Fibroblast of upper back skin (primary cell): ENCODE measurements at regions not wholly inside any gene's neighbourhood (a gene's known extent, or its start where the extent isn't known, plus 50 kb on each side); places are given as distances from the start of the nearest gene placed in this dataset.
"Not testable (repeated sequence)": the region's sequence is repeated elsewhere in the genome, so short reads cannot be mapped to it uniquely, and the experiment has no call there.

Experiments used
- DNase-seq: peaks from one replicate; pipeline ENCODE4 v3.0.0-alpha.2; 2013

GRCh38 chr1:199058281-199058680 lies 419.4 kb downstream of the PTPRC start:
- DNase-seq, result no peak

DNA sequence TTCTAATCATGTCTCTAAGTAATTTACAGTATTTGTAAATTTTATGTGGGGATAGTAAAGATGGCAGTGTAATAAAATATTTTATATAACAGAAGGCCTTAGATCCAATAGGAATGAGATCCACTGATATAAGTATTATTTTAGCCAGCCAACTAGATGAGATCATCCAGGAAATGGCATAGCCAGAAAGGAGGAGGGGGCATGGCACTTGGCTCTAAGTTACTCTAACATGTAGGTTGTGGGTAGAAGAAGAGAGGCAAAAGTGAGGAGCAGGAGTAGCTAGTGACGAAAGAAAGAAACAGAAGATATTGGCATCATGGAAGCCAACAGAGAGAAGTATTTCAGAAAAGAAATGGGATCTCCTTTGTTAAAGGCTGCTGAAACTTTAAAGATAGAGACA lies 426.1 kb downstream of the PTPRC start:
- DNase-seq, result no peak

DNA sequence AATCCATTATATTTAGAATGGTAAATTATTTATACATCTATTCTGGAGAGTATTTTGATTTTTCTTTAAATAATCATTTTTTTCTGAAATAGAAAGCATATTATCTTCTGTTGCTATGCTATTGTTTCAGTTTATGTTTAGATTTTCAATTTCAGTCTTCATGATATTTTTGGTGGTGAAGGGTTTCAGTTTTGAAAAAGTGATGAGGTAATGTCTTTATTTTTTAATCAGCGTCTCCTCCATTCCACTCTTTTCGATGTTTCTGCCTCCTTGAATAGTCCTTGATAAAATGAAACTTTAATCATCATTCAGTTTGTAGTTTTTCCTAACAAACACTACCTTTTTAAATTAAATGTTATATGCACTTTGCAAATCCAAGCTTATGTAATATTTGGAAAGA lies 428.6 kb downstream of the PTPRC start:
- DNase-seq, result no peak

GRCh38 chr1:199071080-199071479 lies 432.2 kb downstream of the PTPRC start:
- DNase-seq, result no peak

- no peak for DNase-seq
These were observed 434.3 kb downstream of the PTPRC start for GRCh38 chr1:199073166-199073565.

DNA sequence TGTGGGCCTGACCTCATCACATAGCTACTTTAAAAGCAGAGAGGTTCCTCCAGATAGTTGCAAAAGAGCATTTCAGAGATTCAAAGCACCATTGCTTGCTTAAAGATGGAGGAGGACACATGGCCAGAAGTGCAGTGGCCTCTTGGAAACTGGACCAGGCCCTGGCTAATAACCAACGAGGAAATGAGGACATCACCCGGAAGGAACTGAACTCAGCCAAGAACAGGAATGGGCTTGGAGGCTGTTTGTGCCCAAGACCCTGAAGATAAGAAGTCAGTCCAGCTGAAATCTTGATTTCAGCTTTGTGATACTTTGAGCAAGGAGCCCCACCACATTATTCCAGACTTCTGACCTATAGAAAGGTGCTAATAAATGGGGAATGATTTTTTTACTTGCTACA lies 437.0 kb downstream of the PTPRC start:
- no peak for DNase-seq

DNA sequence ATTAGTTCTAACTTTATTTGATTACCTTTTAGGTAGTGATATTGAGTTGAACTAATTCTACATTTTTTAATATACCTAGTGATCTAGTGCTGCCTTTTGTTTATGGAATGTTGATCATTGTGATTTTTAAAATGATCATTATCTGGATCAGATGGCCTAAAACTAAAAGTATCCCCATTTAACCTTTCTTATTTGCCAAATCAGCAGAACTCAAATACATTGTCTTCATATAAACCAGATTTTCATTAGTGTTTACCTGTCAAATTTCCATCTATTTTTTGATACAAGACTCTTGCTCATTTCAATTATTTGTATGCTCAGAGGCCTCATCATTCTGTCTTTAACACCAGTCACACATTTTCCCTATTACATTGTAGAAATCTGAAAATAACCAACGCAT lies 441.2 kb downstream of the PTPRC start:
- no peak for DNase-seq

- no peak for DNase-seq
These were observed 442.9 kb downstream of the PTPRC start for GRCh38 chr1:199081739-199082138.

- DNase-seq, result no peak
These were observed 444.0 kb downstream of the PTPRC start for GRCh38 chr1:199082778-199083389.

DNA sequence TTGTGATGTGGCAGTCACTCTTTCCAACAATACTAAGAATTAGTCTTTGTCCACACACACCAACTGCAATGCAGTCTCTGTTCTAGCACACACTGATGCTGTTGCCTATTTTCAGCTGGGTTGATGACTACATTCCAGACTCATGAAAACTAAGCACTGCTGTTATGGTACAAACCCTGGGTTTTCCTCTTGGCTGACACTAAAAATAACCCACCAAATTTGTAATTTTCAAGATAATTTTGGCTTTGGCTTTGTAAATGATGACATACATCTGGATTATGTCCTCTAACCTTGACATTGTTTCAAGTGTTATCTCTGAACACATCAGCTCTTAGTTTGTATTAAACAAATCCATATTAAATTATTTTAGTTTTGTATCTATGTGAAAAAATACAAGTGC lies 444.8 kb downstream of the PTPRC start:
- DNase-seq, result peak; percentile 60

GRCh38 chr1:199084293-199084692 lies 445.5 kb downstream of the PTPRC start:
- peak; percentile 76 for DNase-seq

DNA sequence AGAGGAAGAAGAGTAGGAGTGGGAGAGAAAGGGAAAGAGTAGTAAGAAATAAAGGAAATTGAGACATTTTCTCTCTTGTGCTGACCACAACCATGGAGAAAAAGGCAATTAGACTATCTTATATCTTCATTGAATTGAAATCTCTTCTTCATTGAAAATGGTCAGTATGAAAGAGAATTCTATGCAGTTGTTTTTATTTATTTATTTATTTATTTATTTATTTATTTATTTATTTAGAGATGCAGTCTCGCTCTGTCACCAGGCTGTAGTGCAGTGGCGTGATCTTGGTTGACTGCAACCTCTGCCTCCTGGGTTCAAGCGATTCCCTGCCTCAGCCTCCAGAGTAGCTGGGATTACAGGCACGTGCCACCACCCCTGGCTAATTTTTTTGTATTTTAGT lies 447.1 kb downstream of the PTPRC start:
- DNase-seq, result no peak

DNA sequence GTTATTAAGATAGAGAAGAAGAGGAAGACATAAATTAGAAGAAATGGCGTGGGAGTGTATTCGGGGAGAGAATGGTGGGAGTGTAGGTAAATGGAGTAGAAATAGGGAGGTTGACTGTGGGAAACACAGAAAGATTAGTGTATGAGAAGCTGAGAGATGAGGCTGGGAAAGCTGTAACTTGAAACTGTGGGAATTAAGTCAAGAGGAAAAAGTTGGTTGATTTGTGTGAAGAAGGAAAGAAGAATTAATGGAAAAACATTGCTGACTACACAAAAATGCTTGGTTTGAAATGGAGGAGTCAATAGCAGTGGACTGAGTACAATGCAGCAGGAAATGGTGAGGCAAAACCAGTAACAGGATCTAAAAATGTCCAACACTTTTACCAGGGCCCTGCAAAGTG lies 448.3 kb downstream of the PTPRC start:
- no peak for DNase-seq

- peak; percentile 9 for DNase-seq
These were observed 450.7 kb downstream of the PTPRC start for GRCh38 chr1:199089393-199090122.

- DNase-seq, result not testable (repeated sequence)
These were observed 456.8 kb downstream of the PTPRC start for GRCh38 chr1:199095628-199096027.

- DNase-seq, result no peak
These were observed 457.8 kb downstream of the PTPRC start for GRCh38 chr1:199096591-199096990.

DNA sequence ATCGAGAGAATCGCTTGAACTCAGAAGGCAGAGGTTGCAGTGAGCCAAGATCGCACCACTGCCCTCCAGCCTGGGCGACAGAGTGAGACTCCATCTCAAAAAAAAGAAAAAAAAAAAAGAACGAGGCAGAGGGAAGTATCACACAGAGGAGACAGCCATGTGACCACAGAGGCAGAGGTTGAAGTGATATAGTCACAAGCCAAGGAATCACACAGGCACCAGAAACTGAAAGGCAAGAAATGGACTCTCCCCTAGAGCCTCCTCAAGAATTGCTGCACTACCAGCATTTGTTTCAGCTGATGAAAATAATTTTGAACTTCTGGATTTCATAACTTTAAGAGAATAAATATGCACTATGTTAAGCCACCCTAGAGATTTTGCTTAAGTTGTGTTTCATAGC lies 459.6 kb downstream of the PTPRC start:
- DNase-seq, result no peak

DNA sequence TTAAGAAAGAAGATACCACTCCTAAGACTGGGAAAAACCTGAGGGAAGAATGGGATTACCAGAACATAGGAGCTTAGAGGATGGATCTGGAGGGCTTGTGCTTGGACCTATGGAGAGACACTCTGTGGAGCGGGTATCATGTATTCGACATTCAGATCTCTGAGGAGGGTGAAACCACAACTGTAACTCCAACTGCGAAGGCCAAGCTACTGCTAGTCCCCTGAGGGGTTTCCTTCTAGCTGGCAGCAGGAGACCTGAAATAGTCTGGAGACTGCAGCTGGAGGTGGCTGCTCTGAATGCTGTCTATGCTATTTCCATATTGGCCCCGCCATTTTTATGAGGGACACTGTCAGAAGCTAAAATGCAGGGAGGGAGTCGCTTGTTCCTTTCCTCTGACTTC lies 462.3 kb downstream of the PTPRC start:
- DNase-seq, result no peak

DNA sequence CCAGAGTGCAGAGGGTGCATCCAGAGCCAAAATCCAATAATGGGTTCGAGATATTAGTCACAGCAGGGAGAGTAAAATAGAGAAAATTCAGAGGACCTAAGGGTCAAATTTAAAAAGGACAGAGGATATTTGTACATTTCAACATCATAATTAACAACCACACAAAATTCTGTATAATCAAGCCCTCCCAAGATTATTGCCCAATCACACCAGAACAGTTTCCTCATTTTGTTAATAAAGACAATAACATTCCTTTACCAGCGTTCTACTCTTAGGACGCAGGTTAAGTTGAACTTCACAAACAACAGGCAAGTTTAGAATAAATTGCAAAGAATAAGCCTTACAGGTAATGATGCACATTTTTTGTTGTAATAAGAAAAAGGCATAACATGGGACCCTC lies 462.8 kb downstream of the PTPRC start:
- no peak for DNase-seq

- DNase-seq, result no peak
These were observed 463.4 kb downstream of the PTPRC start for GRCh38 chr1:199102239-199102638.

GRCh38 chr1:199109160-199109559 lies 470.3 kb downstream of the PTPRC start:
- DNase-seq, result no peak

- no peak for DNase-seq
These were observed 473.5 kb downstream of the PTPRC start for GRCh38 chr1:199112365-199112764.

DNA sequence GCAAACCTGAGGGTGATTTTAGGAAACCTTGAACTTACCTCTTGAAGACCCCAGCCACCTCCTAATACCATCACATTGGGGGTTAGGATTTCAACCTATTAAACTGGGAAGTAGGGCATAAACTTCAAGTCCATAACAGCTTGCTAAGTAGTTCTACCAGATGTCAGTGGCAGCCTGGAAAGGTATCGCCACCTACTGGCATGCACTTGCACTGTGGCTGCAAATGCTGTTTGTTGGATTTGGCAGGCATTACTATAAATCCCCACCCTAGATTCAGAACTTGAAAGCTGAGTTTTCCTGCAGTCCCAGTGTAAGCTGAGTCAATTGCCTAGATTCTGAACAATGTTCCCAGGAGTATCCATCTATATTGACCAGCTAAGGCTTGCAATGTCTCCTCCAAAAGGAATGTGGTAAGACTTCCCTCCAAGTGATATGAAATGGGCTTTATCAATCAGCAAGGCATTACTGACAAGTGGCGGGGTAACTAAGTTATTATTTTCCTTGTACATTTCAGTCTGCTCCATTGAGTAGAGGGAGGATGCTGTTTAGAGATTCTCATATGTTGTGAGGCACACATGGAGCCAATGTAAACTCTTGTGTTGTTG lies 474.5 kb downstream of the PTPRC start:
- DNase-seq, result peak; percentile 70

DNA sequence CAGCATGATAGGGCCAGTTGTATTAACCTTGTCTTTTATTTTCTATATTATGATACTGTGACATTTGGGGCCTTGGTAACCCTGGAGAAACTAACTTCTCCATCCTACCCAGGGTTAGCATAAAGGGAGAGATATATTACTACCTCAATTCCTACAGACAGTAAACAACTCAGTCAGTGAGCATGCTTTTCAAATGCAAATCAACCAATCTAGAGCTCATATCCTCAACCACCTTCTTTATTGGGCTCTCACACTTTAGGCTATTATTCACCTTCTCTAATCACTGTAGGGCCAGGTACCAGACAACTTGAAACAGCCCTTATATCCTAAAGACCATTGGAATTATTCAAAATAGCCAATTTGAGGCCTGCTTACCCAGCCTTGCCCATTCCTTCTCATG lies 477.6 kb downstream of the PTPRC start:
- no peak for DNase-seq

- no peak for DNase-seq
These were observed 482.2 kb downstream of the PTPRC start for GRCh38 chr1:199121047-199121446.
